ENCODE measurements at regions not wholly inside any gene's neighbourhood (a gene's known extent, or its start where the extent isn't known, plus 50 kb on each side); places are given as distances from the start of the nearest gene placed in this dataset.
A peak's percentile ranks its signal among the peaks of the same experiment; 100 is the strongest.

DNA sequence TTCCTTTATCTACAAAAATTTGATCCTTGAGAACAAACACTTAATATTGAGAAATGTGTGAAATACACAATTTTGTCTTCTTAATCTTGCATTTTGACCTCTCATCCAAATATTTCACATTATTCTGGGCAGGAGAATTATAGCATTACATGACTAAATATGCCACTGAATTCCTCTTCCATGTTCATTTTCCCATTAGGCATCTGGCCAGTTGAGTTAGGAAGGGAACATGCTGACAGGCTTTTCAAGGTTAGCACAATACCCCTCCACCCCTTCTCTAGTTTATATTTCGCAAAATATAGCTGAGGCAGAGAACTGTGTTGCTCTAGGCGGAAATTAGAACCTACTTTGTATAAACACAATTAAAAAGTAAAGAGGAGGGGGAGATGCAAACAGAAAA is 271.7 kb upstream of the ZC3H12C start:
- no peak overlapping the region for H3K4me3 ChIP-seq (ENCODE audit: low read depth, poor library complexity, severe bottlenecking)
- no peak for DNase-seq (ENCODE audit: low spot score in 2 of 2)
- no peak for TF ChIP-seq POLR2A (IDR thresholded peaks at IDR 0.05)
- TF ChIP-seq, protein P1, sequence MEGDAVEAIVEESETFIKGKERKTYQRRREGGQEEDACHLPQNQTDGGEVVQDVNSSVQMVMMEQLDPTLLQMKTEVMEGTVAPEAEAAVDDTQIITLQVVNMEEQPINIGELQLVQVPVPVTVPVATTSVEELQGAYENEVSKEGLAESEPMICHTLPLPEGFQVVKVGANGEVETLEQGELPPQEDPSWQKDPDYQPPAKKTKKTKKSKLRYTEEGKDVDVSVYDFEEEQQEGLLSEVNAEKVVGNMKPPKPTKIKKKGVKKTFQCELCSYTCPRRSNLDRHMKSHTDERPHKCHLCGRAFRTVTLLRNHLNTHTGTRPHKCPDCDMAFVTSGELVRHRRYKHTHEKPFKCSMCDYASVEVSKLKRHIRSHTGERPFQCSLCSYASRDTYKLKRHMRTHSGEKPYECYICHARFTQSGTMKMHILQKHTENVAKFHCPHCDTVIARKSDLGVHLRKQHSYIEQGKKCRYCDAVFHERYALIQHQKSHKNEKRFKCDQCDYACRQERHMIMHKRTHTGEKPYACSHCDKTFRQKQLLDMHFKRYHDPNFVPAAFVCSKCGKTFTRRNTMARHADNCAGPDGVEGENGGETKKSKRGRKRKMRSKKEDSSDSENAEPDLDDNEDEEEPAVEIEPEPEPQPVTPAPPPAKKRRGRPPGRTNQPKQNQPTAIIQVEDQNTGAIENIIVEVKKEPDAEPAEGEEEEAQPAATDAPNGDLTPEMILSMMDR (IDR thresholded peaks at IDR 0.05), result no peak
- intact Hi-C loops (cut with DNase I; ENCODE audit: low total_unique reads), result no loop called here
- 58 to 77% methylated on average over 2 of the region's 2 CpGs for WGBS, 2 donors

DNA sequence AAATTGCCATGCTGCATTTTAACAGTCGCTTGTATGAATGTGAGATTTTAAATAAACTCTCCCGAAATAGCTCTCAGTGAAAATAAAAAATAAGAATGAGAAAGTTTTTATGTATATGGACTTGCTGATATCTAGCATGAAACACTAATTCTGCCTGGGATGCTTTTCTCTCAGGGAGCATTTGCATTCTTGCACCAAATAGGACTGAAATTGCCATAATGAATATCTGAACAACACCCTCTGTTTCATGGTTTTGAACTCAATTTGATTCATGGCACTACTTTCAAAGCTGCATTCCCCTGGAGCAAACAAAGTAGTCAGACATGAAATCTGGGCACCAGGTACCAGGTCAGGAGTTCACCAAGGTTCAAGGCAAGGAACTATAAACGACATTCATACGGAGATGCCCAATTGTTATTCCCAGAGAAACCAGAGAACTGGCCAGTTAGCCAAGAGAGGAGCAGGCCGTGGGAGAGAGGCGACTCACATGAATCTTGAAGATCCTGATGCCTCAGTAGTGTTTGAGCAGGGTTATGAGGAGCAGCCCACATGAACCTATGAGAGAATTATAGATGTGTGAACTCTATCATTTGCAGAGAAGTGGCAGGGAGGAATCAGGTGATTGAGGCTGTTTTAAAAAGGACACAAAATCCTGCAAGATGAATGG is 270.6 kb upstream of the ZC3H12C start:
- 86 to 91% methylated on average over 6 of the region's 6 CpGs for WGBS, 2 donors
- TF ChIP-seq POLR2A (IDR thresholded peaks at IDR 0.05), result no peak
- TF ChIP-seq, protein P1 (IDR thresholded peaks at IDR 0.05), result no peak
- no peak overlapping the region for H3K4me3 ChIP-seq (ENCODE audit: low read depth, poor library complexity, severe bottlenecking)
- intact Hi-C loops (cut with DNase I; ENCODE audit: low total_unique reads), result no loop called here
- no peak for DNase-seq (ENCODE audit: low spot score in 2 of 2)

DNA sequence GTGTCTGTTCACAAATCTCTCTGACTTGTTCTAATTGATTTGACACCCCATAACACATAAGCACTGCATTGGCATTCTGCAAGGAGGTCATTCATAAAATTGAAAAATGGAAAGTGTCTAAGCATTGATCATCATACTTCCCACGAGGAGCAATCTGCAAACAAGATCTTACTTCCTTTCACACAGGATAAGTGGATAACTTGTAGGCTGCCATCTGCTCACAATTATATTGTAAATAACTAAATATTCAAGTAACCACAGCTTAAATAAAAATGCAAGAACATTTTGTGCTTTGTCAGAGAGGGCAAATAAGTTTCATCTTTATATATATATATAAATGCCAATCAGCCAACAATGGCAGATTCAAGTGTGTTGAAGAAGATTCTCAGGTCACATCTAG is 264.8 kb upstream of the ZC3H12C start:
- WGBS, 2 donors, result 55 to 60% methylated on average over 1 of the region's 1 CpG
- no peak overlapping the region for H3K4me3 ChIP-seq (ENCODE audit: low read depth, poor library complexity, severe bottlenecking)
- DNase-seq (ENCODE audit: low spot score in 2 of 2), result no peak
- TF ChIP-seq, protein P1 (IDR thresholded peaks at IDR 0.05), result no peak
- no peak for TF ChIP-seq POLR2A (IDR thresholded peaks at IDR 0.05)
- intact Hi-C loops (cut with DNase I; ENCODE audit: low total_unique reads), result no loop called here

DNA sequence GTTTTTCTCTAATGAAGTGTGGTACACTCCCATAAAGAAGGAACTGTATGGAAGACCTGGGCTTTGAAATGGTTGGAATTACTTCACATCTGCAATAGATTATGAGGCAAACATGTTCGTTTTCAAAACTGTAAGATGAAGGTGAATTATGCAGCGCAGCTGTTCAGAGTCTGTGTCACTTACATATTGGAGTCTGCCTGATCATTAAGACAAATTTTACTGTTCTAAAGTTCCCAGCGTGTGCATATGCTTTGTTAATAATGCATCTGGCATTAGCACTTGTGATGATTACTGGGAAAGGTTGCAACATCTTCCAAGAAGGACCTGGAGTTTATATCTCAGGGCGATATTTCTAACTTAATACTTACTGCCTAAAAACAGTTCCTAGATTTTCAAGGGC is 255.2 kb upstream of the ZC3H12C start:
- TF ChIP-seq, protein P1 (IDR thresholded peaks at IDR 0.05), result no peak
- TF ChIP-seq POLR2A (IDR thresholded peaks at IDR 0.05), result no peak
- H3K4me3 ChIP-seq (ENCODE audit: low read depth, poor library complexity, severe bottlenecking), result no peak overlapping the region
- WGBS, 2 donors, result 62 to 72% methylated on average over 4 of the region's 4 CpGs
- intact Hi-C loops (cut with DNase I; ENCODE audit: low total_unique reads), result no loop called here
- no peak for DNase-seq (ENCODE audit: low spot score in 2 of 2)

DNA sequence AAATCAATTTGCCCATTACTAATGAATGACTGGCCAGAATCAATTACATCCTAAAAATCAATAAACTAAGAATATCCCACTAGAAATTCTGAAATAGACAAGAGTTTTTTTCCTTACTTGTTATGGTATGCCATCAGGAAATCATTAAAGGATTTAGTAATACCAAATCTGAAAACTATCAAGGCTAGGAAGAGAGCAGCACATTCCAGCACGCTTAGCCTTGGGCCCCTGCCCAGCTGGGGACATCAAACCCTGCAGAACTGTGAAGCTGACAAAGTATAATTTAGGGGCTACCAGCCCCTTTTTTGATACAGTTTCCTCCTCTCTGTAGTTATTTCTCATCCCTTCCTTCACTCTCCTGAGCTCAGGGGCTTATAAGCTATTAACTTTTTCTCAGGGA is 247.8 kb upstream of the ZC3H12C start:
- no peak overlapping the region for H3K4me3 ChIP-seq (ENCODE audit: low read depth, poor library complexity, severe bottlenecking)
- TF ChIP-seq POLR2A (IDR thresholded peaks at IDR 0.05), result no peak
- TF ChIP-seq, protein P1 (IDR thresholded peaks at IDR 0.05), result no peak
- intact Hi-C loops (cut with DNase I; ENCODE audit: low total_unique reads), result no loop called here
- 11 to 22% methylated on average over 1 of the region's 1 CpG for WGBS, 2 donors
- peak in 1 of 2 donors; percentile 85 for DNase-seq (ENCODE audit: low spot score in 2 of 2)

DNA sequence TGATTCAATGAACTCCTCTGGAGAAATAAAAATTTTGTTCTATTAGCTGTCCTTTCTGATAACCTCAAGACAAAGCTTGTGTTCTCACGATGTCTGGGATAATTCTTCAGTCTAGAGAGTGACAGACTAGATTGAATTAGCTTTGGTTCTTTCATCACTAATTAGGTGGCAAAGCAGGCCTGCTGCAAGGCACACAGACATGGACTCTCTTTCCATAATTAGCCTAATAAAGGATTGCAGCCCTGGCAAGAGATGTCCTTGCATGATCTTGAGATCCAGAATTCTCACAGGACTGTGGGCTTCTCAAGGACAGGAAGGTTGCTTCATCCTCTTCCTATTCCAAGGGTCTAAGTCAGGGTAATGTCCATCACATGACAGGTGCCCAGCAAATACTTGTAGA is 245.6 kb upstream of the ZC3H12C start:
- DNase-seq (ENCODE audit: low spot score in 2 of 2), result no peak
- intact Hi-C loops (cut with DNase I; ENCODE audit: low total_unique reads), result no loop called here
- no peak overlapping the region for H3K4me3 ChIP-seq (ENCODE audit: low read depth, poor library complexity, severe bottlenecking)
- 81 to 91% methylated on average over 1 of the region's 1 CpG for WGBS, 2 donors
- TF ChIP-seq, protein P1 (IDR thresholded peaks at IDR 0.05), result no peak
- no peak for TF ChIP-seq POLR2A (IDR thresholded peaks at IDR 0.05)
